ENCODE measurements at regions not wholly inside any gene's neighbourhood (a gene's known extent, or its start where the extent isn't known, plus 50 kb on each side); places are given as distances from the start of the nearest gene placed in this dataset.
"Not testable (repeated sequence)": the region's sequence is repeated elsewhere in the genome, so short reads cannot be mapped to it uniquely, and the experiment has no call there.

DNA sequence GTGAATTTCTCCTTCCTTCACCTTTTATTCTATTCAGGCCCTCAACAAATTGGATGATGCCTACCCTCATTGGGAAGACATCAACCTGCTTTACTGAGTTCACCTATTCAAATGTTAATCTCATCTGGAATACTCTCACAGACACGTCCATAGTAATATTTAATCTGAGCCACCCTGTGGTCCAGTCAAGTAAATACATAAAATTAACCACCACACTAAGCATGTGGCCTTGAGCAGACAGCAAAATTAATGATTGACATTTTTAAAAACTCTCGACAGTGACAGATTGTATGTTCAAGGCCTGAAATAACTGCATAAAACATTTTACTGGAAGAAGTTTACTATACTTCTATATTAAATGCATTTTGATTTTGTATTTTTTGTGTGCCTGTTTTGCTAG is 540.6 kb upstream of the GCFC2 start:
- DNase-seq: no peak

DNA sequence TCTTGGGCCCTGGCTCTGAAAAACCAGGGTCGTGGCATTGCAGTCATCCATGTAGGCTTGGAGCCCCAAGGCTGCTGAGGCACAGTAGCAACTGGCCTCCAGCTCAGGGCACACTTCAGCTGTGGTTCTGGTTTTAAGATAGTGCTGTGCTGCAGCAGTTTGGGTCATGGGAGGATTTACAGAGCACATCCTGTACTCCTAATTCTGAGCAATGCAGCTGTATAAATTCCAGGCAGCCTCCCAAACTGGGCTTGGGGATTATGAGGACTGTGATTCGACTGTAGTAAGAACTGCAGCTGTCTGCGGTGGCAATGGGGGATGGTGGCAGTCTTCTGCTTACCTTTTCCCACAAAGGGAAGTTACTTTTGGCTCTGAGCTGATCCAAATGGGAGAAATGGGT is 536.3 kb upstream of the GCFC2 start:
- DNase-seq: no peak

GRCh38 chr2:76211991-76212985 is 501.6 kb upstream of the GCFC2 start:
- DNase-seq: no peak

DNA sequence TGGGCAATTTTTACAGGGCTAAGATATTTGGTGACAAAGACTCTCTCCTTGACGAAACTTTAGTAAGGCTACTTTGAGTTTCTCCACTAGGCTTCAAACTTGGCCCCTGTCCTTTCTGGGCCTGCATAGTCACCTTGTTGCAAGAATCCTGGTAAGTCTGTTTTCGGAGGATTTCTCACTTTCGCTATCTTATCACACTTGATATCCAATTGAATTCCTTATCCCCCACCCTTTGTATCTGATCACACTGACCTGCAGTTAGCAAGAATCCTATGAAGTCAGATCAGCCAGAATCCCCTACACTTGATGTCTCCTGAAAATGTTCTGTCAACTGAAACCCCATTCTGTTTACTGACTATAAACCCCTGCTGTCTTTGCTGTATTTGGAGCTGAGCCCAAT is 499.8 kb upstream of the GCFC2 start:
- no peak for DNase-seq

- no peak for DNase-seq
Measured at GRCh38 chr2:76204048-76204447, 493.3 kb upstream of the GCFC2 start.

DNA sequence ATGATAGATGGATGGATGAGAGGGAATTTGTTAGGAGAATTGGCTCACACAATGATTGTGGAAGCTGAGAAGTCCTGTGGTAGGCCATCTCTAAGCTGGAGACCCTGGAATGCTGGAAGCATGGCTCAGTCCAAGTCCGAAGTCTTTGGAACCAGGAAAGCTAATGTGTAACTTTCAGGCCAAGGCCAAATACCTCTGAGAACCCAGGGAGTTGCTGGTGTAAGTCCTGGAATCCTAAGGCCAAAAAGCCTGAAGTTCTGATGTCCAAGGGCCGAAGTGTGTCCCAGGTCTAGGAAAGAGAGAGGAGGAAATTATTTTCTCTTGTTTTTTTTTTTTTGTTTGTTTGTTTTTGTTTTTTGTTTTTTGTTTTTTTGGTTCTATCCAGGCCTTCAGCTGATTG is 492.2 kb upstream of the GCFC2 start:
- no peak for DNase-seq

- DNase-seq: peak; percentile 40 to 46
Measured at GRCh38 chr2:76197842-76198448, 487.2 kb upstream of the GCFC2 start.

GRCh38 chr2:76197428-76197827 is 486.7 kb upstream of the GCFC2 start:
- no peak for DNase-seq

GRCh38 chr2:76194031-76194775 is 483.5 kb upstream of the GCFC2 start:
- no peak for DNase-seq

- no peak for DNase-seq
Measured at GRCh38 chr2:76193089-76193488, 482.4 kb upstream of the GCFC2 start.

DNA sequence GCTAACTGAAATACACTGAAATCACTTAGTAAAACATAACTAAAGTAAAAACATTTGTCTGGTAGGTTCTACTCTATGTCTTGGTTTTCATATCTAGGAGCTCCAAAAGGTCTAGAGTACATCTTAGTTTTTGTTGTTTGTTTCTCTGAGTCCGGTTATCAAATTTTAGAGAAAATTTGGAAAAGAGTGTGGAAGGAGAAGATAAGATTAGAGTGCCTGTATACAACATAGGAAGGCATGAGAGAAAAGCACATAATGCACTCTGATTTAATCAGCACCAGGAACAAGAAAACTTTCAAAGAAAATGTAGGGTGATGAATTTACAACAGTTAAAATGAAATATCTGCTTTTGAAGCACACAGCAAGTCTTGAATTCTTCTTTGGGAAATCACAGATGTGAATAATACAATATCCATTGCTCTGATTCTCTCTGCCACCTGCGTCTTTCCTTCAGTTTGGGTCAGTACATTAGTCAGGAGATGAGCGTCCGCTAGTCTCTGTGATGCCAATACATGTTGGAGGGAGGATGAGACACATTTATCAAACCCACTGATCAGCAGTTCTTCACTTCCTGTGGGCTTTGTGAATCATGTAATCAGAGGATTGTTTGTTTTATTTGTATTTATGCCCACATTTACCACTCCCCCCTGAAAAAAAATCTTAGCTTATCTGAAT is 477.8 kb upstream of the GCFC2 start:
- no peak for DNase-seq

GRCh38 chr2:76187415-76187814 is 476.7 kb upstream of the GCFC2 start:
- no peak for DNase-seq

DNA sequence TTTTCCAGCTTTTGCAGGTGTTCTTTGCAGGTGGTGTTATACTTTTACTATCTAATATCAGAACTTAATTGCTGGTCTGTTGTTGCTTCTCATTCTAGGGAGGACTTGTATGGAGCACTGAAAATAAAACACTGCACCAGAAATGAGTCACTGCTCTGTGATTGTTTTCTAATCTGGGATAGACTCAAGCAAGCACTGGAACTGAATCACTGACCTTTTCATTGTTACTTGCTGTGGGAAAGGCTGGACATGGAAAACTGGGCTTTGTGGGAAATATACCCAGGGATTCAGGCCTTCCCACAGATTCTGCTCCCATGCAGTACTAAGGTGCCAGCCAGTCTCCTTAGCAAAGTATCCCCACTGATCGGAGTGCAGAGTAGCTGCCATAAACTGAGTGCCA is 470.0 kb upstream of the GCFC2 start:
- no peak for DNase-seq

DNA sequence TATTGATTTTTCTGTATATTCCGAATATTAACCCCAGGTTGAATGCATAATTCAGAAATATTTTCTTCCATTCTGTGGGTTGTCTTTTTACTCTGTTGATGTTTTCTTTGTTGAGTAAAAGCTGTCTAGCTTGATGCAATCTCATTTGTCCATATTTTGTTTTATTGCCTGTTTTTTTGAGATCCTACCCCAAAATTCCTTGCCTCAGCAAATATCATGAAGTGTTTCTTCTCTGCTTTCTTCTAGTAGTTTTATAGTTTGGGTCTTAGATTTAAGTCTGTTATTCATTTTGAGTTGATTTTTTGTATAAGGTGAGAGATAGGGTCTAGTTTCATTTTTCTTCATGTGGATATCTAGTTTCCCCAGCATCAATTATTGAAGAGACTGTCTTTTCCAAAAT is 467.9 kb upstream of the GCFC2 start:
- DNase-seq: no peak

- DNase-seq: no peak
Measured at GRCh38 chr2:76175295-76175694, 464.6 kb upstream of the GCFC2 start.

DNA sequence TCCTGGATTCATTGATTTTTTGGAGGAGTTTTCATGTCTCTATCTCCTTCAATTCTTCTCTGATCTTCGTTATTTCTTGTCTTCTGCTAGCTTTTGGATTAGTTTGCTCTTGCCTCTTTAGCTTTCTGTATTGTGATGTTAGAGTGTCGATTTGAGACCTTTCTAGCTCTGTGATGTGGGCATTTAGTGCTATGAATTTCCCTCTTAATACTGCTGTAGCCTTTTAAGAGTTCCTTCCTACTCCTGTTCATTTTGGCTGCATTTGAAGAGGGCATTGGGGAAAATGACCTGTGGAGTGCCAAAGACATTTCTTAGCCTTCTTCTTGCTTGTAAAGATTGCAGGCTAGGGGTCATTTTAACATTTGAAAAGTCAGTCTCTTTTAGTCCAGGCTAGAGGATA is 463.8 kb upstream of the GCFC2 start:
- DNase-seq: no peak

DNA sequence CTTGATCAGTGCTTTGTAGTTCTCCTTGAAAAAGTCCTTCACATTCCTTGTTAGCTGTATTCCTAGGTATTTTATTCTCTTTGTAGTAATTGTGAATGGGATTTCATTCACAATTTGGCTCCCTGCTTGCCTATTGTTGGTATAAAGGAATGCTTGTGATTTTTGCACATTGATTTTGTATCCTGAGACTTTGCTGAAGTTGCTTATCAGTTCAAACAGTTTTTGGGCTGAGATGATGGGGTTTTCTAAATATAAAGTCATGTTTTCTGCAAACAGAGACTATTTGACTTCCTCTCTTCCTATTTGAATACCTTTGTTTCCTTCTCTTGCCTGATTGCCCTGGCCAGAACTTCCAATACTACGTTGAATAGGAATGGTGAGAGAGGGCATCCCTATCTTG is 462.5 kb upstream of the GCFC2 start:
- DNase-seq: not testable (repeated sequence)

- DNase-seq: not testable (repeated sequence)
Measured at GRCh38 chr2:76172154-76172595, 461.5 kb upstream of the GCFC2 start.

- no peak for DNase-seq
Measured at GRCh38 chr2:76170856-76171255, 460.1 kb upstream of the GCFC2 start.

DNA sequence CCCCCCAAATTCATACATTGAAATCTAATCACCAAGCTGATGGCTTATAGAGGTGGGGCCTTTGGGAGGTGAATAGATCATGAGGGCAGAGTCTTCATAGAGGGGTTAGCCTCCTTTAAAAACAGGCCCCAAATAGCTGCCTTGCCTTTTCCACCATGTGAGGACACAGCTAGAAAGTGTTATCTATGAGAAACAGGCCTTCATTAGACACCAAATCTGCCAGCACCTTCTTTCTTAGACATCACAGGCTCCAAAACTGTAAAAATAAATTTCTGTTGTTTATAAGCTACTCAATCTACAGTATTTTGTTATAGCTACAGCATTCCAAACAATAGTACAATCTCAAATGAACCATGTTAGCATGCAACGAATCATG is 459.3 kb upstream of the GCFC2 start:
- no peak for DNase-seq

GRCh38 chr2:76169276-76170008 is 458.7 kb upstream of the GCFC2 start:
- no peak for DNase-seq

GRCh38 chr2:76163860-76164259 is 453.1 kb upstream of the GCFC2 start:
- DNase-seq: no peak
